ENCODE measurements at regions not wholly inside any gene's neighbourhood (a gene's known extent, or its start where the extent isn't known, plus 50 kb on each side); places are given as distances from the start of the nearest gene placed in this dataset.
"Not testable (repeated sequence)": the region's sequence is repeated elsewhere in the genome, so short reads cannot be mapped to it uniquely, and the experiment has no call there.

DNA sequence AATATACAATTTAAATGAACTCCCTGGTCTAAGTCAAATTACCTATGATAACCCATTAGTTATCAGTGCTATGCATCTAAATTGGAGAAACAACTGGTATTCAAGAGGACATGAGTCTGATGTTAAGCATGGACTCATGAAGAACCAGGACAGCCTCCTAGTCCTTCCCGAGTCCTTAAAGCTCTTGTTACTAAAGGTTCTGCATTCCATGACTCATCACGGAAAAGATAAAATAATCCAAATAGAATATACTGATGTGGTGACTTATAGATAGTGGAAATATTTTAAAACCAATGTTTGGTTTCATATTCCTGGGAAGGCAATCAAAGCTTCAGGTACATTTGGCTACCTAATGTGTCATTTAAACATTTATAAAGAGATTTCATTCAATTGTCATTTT, 117.2 kb upstream of the PMCH start:
- peaks cover 0 to 3% of the 10 kb centered on the region in 2 experiments for H3K27me3 ChIP-seq (ENCODE audit: control insufficient read depth in 1 of 2, insufficient read depth in 2 of 2, low read length in 2 of 2)
- H3K4me1 Mint-ChIP-seq (ENCODE audit: low read depth) = no peaks in the 10 kb centered on the region
- DNase-seq = no peak
- H3K27me3 Mint-ChIP-seq = no peaks in the 10 kb centered on the region
- no peaks in the 10 kb centered on the region for H3K36me3 Mint-ChIP-seq (ENCODE audit: low read depth)
- TF ChIP-seq, protein P1, sequence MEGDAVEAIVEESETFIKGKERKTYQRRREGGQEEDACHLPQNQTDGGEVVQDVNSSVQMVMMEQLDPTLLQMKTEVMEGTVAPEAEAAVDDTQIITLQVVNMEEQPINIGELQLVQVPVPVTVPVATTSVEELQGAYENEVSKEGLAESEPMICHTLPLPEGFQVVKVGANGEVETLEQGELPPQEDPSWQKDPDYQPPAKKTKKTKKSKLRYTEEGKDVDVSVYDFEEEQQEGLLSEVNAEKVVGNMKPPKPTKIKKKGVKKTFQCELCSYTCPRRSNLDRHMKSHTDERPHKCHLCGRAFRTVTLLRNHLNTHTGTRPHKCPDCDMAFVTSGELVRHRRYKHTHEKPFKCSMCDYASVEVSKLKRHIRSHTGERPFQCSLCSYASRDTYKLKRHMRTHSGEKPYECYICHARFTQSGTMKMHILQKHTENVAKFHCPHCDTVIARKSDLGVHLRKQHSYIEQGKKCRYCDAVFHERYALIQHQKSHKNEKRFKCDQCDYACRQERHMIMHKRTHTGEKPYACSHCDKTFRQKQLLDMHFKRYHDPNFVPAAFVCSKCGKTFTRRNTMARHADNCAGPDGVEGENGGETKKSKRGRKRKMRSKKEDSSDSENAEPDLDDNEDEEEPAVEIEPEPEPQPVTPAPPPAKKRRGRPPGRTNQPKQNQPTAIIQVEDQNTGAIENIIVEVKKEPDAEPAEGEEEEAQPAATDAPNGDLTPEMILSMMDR (IDR thresholded peaks at IDR 0.05) = no peak
- H3K36me3 ChIP-seq (ENCODE audit: insufficient read depth, low read length) = no peaks in the 10 kb centered on the region
- no peaks in the 10 kb centered on the region for H3K4me1 ChIP-seq (ENCODE audit: insufficient read depth, low read length)
- no peak for ATAC-seq (ENCODE audit: poor library complexity)
- CTCF ChIA-PET = no interaction called here
- H3K4me3 Mint-ChIP-seq = no peak overlapping the region
- no peak overlapping the region for H3K27ac Mint-ChIP-seq
- no peaks in the 10 kb centered on the region for H3K9me3 ChIP-seq (ENCODE audit: control insufficient read depth in 1 of 2, insufficient read depth in 1 of 2, low read length in 2 of 2)
- no peak overlapping the region for H3K27ac ChIP-seq (ENCODE audit: low read depth in 1 of 2, low read length in 2 of 2)
- no peak overlapping the region for H3K4me3 ChIP-seq (ENCODE audit: low read length)
- H3K9me3 Mint-ChIP-seq = no peaks in the 10 kb centered on the region
- POLR2A ChIA-PET = no interaction called here
- intact Hi-C loops (cut with DNase I, micrococcal nuclease) = no loop called here

- H3K27ac Mint-ChIP-seq; H3K27me3 Mint-ChIP-seq; H3K4me1 Mint-ChIP-seq (ENCODE audit: low read depth); CTCF ChIA-PET; ATAC-seq (ENCODE audit: poor library complexity); H3K27ac ChIP-seq (ENCODE audit: low read depth in 1 of 2, low read length in 2 of 2); H3K36me3 ChIP-seq (ENCODE audit: insufficient read depth, low read length); H3K4me3 ChIP-seq (ENCODE audit: low read length); H3K27me3 ChIP-seq (ENCODE audit: control insufficient read depth in 1 of 2, insufficient read depth in 2 of 2, low read length in 2 of 2); H3K4me1 ChIP-seq (ENCODE audit: insufficient read depth, low read length); DNase-seq; H3K9me3 Mint-ChIP-seq; H3K36me3 Mint-ChIP-seq (ENCODE audit: low read depth); POLR2A ChIA-PET; H3K9me3 ChIP-seq (ENCODE audit: control insufficient read depth in 1 of 2, insufficient read depth in 1 of 2, low read length in 2 of 2); H3K4me3 Mint-ChIP-seq; intact Hi-C loops (cut with DNase I, micrococcal nuclease): not testable (repeated sequence)
Measured at GRCh38 chr12:102313116-102313971, 115.7 kb upstream of the PMCH start.

- no peak overlapping the region for H3K4me3 Mint-ChIP-seq
- TF ChIP-seq, protein P1 (IDR thresholded peaks at IDR 0.05) = no peak
- peaks cover 16% of the 10 kb centered on the region for H3K9me3 Mint-ChIP-seq
- DNase-seq = no peak
- Histone ChIP-seq H3K36me3 (ENCODE audit: insufficient read depth, low read length) (no peaks in the 10 kb centered on the region), H3K4me3 (ENCODE audit: low read length) (no peak overlapping the region), H3K27me3 (ENCODE audit: control insufficient read depth in 1 of 2, insufficient read depth in 2 of 2, low read length in 2 of 2) (no peaks in the 10 kb centered on the region), H3K27ac (ENCODE audit: low read depth in 1 of 2, low read length in 2 of 2) (no peak overlapping the region), H3K4me1 (ENCODE audit: insufficient read depth, low read length) (no peaks in the 10 kb centered on the region), H3K9me3 (ENCODE audit: control insufficient read depth in 1 of 2, insufficient read depth in 1 of 2, low read length in 2 of 2) (peaks cover 0 to 8% of the 10 kb centered on the region in 2 experiments)
- ATAC-seq (ENCODE audit: poor library complexity) = no peak
- H3K4me1 Mint-ChIP-seq (ENCODE audit: low read depth) = no peaks in the 10 kb centered on the region
- no peaks in the 10 kb centered on the region for H3K36me3 Mint-ChIP-seq (ENCODE audit: low read depth)
- no peaks in the 10 kb centered on the region for H3K27me3 Mint-ChIP-seq
- intact Hi-C loops (cut with DNase I, micrococcal nuclease) = no loop called here
- POLR2A ChIA-PET = no interaction called here
- H3K27ac Mint-ChIP-seq = no peak overlapping the region
- CTCF ChIA-PET = no interaction called here
Measured at GRCh38 chr12:102305486-102305885, 107.9 kb upstream of the PMCH start.

DNA sequence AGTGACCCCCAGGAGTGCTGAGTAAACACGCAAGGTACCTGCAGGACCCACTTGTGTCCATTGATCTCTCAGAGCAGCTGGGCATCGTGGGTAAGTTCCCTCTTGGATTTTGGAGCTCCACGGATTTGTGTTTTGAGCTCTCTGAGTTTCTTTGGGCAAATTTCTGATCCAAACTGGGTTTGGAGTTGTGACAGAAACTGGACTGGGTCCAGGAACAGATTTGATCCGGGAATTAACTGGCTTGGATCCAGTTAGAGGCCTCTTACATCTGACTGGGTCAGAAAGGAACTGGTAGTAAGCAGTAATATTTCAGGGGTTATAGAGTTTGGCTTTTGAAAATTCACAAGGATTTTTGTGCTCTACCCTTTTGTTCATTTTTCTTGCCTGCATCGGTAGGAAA, 107.0 kb upstream of the PMCH start:
- H3K9me3 ChIP-seq (ENCODE audit: control insufficient read depth in 1 of 2, insufficient read depth in 1 of 2, low read length in 2 of 2); intact Hi-C loops (cut with DNase I, micrococcal nuclease); H3K4me1 ChIP-seq (ENCODE audit: insufficient read depth, low read length); H3K27ac Mint-ChIP-seq; H3K27me3 ChIP-seq (ENCODE audit: control insufficient read depth in 1 of 2, insufficient read depth in 2 of 2, low read length in 2 of 2); H3K27me3 Mint-ChIP-seq; ATAC-seq (ENCODE audit: poor library complexity); H3K4me1 Mint-ChIP-seq (ENCODE audit: low read depth); H3K4me3 ChIP-seq (ENCODE audit: low read length); H3K4me3 Mint-ChIP-seq; DNase-seq; H3K36me3 Mint-ChIP-seq (ENCODE audit: low read depth); H3K27ac ChIP-seq (ENCODE audit: low read depth in 1 of 2, low read length in 2 of 2); CTCF ChIA-PET; POLR2A ChIA-PET; H3K36me3 ChIP-seq (ENCODE audit: insufficient read depth, low read length): not testable (repeated sequence)
- H3K9me3 Mint-ChIP-seq = peaks cover 16% of the 10 kb centered on the region
